CD4-positive, alpha-beta T cell treated with Interleukin-17A for 1 hour (primary cell): ENCODE measurements at regions not wholly inside any gene's neighbourhood (a gene's known extent, or its start where the extent isn't known, plus 50 kb on each side); places are given as distances from the start of the nearest gene placed in this dataset.

Experiments used
- DNase-seq: peaks from one replicate; pipeline ENCODE4 v3.0.0-alpha.2; 2020

DNA sequence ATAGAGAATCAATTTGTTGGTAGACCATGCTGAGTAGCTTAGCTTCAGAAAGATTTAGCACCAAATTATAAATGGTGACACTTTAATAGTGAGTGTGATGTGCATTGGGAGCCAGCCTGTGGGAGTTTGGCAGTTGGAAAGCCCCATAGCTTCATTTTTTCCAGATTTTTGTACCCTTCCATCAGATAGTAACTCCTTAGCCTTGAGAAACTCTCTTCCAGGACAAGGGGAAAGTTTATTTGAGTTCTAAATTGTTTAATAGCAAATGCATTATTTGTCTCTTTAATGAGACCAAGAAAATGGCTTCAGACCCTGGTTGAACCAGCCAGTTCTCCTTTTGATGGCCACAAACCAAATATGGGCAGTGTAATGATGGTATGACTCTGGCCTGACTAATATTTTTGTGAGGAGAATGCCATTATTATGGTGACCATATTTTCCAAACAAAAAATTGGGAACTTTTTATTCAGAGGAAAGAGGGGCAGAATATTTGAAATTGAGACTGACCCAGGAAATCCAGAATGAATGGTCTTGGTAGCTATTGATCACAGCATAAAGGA lies 49.8 kb downstream of the PLCE1 start:
- no peak for DNase-seq

DNA sequence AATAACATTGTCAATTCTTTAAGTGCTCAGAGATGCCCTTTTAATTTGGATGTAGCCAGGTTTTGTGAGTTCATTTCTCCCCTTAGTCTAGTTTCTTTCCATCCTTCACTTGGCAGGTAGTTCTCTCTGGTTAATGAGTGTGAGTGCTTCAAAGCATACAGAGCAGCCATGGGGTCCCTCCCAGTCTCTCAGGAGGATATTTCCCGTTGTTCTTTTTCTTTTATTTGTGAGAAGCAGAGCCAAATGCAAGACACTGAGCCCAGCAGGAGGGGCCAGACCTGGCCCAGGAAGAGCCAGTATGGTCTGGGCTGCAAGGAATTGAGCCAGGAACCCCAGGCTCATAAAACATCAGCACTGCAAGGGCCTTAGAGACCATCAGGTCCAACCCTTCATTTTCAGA lies 52.4 kb downstream of the PLCE1 start:
- no peak for DNase-seq

- no peak for DNase-seq
Measured at GRCh38 chr10:94047293-94047692, 53.6 kb downstream of the PLCE1 start.

DNA sequence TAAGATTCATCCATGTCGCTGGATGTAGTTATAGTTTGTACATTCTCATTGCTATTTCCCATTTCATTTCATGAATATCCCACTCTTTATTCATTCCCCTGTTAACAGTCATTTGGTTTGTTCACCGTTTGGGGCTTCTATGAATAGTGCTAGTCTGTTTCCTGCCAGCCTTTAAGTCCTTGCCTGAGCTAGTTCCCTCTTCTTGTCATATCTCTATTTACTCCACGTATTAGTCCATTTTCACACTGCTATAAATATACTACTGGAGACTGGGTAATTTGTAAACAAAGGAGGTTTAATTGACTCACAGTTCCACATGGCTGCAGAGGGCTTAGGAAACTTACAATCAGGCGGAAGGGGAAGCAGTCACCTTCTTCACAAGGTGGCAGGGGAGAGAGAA lies 56.2 kb downstream of the PLCE1 start:
- DNase-seq, result no peak

GRCh38 chr10:94052281-94052680 lies 58.5 kb downstream of the PLCE1 start:
- DNase-seq, result no peak

- no peak for DNase-seq
Measured at GRCh38 chr10:94052866-94053791, 59.4 kb downstream of the PLCE1 start.

DNA sequence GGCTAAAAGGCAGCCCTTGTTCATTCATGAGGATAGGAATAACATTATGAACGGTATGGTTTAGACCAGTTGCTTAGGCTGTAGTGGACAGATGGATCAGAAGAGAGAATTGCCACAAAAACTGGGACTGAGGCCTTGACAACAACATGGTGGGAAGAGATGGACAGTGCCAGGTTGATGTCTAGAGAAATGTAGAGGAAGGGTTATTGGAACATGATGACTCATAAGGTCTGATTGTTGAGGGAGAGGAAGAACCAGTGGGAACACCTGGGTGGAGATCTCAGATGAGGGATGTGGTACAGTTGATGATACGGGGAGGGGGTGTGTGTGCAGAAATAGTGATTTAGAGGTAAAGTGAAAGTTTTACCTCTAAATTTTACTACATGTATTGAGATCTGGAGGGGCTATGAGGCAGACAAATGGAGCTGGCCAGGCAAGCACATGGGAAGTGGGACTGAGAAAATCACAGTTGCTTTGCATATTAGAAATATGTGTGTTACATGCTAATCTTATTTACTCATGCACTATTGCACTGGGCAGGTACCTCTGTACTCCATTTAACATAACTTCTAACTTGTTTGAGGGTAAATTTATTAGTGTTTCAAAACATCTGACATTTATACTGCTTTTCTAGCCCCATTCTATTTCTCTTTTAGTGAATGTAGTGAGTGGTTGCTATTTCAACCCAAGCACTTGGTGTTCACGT lies 65.6 kb downstream of the PLCE1 start:
- no peak for DNase-seq

GRCh38 chr10:94061026-94061425 lies 67.3 kb downstream of the PLCE1 start:
- no peak for DNase-seq

DNA sequence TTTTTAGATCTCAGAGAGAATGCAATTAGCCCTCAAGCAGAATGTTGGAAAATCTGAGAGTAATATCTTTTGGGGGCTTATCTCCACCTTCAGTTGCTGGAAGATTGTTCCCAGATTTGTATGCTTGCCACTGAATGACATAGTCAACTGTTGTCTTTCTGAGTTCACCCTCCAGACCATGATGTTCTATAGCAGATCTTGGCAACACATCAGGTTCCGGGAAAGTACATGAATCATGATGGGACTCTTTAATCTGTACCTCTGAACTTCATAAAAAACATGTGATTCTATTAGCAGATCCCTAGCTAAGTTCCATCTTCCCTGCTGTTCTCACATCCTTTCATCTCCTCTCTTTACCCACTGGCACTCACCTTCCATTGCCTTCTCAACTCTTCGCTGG lies 68.9 kb downstream of the PLCE1 start:
- no peak for DNase-seq

DNA sequence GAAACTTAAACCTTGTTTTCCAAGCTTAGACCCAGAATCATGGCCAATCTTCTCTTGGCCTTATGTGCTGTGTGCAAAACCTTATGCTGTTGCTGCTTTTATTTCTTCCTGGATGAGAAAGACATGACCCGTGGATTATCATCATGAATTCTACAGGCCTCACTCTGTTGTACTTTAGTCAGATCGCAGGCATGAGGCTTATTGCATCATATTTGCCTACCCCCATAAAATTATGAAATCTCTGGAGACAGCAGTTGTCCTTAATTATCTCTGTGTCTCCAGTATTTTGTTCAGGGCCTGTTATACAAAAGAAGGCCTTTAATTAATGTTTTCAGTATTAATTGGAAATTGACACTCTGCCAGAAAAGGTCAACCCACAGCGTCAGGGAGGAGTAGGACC lies 71.6 kb downstream of the PLCE1 start:
- no peak for DNase-seq

DNA sequence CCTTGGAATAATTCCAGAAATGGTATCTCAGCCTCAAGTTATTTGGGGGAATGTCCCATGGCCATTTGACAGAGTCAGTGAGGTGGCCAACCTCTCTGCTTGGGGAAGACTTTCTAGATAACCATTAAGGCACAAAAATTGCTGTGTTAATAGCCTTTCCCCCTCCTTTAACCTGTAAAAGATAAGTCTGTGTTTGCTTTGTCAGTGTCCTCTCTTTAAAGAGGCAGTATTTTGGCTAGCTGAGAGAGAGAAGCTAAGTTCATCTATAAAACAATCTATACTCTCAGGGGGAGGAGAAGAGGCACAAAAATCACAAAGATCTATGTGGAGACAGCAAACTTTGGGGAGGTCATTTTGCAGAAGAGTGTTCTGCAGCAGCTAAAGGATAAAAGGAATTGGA lies 72.1 kb downstream of the PLCE1 start:
- DNase-seq, result no peak

GRCh38 chr10:94066411-94066810 lies 72.7 kb downstream of the PLCE1 start:
- DNase-seq, result no peak

DNA sequence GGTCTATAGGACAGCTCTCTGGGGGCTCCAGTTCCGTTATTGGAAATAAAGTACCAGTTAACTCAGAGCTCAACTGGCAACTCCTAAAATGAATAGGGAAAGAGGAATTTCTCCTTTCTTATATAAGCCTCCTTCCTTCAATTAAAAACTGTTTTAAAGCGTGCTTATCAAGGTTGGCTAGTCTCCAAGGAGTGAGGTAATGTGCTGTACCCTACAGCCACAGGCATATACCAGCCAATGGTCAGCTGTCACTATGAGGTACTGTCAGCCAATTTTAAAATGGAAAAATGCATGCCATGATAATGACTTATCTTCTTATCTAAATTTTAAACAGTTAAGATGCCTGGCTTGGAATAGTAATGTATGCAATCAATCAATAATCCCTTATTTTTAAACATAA lies 76.2 kb downstream of the PLCE1 start:
- DNase-seq, result no peak

- DNase-seq, result no peak
Measured at GRCh38 chr10:94074462-94074861, 80.7 kb downstream of the PLCE1 start.

DNA sequence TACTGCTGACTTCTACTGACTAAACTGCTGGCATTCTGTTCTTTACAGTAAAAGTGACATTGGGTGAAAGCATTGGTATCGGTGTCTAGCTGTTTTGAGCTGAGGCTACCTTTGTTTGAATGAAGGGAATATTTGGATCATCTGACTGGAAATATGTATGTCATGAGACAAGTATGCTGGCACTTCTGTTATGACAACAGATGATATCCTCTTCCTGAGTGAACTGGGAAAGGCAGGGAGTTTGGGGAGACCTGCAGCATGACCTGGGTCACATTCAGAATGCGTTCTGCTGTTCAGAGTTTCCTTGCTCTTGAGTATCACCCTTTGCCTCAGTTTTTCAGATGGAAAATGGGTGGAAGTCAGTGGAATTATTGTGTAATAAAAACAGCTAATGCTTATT lies 81.8 kb downstream of the PLCE1 start:
- DNase-seq, result no peak

DNA sequence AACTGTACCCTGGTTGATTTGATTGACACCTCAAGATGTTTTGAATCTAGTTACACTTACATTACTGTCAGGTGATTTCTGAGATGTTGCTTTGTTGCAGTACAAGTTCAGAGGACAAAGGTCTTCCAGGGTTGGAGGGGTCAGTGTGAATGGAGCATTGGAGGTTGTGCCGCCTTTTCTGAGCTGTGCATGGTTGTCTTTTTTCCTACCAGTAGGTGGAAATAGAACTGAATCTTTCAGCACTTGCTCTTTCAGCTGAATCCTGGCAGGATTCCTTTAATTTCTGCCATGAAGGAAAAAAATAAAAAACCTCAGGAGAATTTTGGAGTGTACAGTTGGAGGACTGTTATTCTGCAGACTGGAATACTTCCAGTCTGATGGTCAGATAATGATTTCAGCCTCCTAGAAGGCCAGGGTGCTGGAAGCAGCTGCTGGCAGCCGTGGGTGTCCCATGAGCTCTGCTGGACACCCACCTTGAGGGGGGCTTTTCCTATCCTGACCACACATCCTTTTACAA lies 82.7 kb downstream of the PLCE1 start:
- DNase-seq, result no peak

- DNase-seq, result no peak
Measured at GRCh38 chr10:94077042-94077441, 83.3 kb downstream of the PLCE1 start.

GRCh38 chr10:94080108-94080507 lies 86.4 kb downstream of the PLCE1 start:
- DNase-seq, result no peak

- DNase-seq, result no peak
Measured at GRCh38 chr10:94083662-94084265, 90.0 kb downstream of the PLCE1 start.

DNA sequence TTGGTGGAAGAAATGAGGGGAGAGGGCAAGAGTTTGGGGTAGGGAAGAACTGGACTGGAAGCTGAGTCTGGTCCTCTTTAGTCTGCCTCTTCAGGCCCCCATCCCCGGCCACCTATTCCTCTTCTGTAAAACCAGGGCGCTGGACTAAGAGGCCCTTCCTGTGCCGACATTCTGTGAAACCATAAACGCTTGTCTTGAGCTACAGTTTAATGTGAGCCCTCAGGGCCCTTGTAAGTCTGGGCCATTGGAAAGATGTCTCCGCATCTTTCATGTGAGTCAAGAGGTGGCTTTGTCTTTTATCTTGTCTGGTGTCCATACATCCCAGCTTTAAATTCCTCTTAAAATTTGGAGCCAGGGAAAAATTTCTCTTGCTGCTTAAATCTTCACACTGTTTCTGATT lies 90.6 kb downstream of the PLCE1 start:
- DNase-seq, result no peak

DNA sequence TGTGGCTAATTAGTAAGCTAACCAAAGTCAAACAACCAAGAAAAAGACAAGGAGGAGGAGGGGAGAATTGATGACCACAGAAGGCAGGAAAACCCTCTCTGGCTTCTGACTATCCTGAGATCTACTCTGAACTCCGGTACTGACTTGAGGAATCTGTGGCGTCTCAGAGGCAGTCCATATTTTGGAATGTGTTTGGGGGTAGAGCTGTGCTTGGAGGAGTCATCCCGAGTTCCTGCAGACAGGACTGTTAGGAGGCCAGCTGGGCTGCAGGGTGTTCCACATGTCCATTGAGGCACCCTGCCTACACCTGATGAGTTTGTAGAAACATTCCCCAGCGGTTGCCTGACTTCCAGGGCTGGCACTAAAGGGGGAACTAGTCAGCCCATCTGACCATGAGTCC lies 91.6 kb downstream of the PLCE1 start:
- no peak for DNase-seq

DNA sequence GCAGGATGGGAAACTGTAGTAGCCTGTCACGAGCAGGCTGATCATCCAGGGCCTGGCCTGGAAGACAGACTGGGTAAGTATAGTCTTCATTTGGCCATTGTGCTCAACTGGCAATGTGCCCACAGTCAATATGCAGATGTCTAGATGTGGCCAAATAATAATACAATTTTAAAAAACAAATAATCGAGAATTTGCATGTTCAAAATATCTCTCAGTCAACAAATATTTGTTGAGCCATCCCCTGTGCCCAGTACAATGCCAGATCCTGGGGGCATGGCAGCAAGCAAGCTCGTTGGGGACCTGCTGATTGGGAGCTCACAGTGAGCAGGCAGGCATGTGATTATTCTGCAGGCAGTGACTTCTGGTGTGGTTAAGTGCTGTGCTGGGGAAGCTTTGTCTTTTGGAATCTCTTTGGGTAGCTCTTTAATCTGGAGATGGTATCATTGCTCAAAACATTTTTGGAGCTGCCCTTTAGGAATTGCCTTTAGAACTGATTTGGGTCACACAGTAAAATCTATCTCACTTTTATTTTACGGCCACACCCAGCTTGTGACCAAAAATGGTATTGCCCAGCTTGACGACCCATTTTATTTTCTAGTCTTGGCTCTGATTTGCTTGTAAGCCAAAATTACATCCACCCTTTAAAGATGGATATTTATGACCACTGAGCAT lies 92.2 kb downstream of the PLCE1 start:
- DNase-seq, result no peak

DNA sequence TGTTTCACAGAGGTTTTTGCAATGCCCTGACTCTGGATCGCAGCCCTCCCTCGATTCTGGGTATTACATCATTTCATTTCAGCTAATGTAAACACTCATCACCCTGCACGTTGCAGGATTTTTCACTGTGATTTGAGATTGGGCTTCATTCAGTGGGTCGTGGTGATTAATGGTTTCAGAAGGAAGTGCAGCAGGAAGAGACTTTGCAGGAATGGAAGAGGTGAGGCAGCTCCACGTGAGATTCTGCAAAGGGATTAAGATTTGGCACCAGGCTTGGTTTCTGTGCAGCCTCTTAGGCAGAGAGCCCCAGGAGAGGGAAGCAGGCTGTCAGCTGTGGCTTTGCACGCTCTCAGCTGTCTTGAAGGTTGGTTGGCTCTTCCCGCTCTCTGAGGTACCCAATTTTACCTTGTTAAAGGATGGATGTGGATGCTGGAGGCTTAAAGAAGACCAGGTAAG lies 95.2 kb downstream of the PLCE1 start:
- no peak for DNase-seq
